ENCODE measurements at regions not wholly inside any gene's neighbourhood (a gene's known extent, or its start where the extent isn't known, plus 50 kb on each side); places are given as distances from the start of the nearest gene placed in this dataset.

DNA sequence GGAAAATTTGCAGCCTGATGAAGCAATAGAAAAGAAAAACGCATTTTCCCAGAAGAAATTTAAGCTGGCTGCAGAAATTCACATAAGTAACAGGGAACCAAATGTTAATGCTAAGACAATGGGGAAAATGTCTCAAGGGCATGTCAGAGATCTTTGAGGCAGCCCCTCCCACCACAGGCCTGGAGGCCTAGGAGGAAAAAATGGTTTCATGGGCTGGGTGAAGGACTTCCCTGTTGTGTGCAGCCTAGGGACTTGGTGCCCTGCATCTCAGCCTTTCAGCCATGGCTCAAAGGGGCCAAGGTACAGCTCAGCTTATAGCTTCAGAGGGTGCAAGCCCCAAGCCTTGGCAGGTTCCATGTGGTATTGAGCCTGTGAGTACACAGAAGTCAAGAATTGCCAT lies 476.1 kb upstream of the DPP6 start:
- TF ChIP-seq, protein P1, sequence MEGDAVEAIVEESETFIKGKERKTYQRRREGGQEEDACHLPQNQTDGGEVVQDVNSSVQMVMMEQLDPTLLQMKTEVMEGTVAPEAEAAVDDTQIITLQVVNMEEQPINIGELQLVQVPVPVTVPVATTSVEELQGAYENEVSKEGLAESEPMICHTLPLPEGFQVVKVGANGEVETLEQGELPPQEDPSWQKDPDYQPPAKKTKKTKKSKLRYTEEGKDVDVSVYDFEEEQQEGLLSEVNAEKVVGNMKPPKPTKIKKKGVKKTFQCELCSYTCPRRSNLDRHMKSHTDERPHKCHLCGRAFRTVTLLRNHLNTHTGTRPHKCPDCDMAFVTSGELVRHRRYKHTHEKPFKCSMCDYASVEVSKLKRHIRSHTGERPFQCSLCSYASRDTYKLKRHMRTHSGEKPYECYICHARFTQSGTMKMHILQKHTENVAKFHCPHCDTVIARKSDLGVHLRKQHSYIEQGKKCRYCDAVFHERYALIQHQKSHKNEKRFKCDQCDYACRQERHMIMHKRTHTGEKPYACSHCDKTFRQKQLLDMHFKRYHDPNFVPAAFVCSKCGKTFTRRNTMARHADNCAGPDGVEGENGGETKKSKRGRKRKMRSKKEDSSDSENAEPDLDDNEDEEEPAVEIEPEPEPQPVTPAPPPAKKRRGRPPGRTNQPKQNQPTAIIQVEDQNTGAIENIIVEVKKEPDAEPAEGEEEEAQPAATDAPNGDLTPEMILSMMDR (conservative IDR thresholded peaks at IDR 0.05 in 1 of 2, IDR thresholded peaks at IDR 0.05 in 1 of 2; ENCODE audit: extremely low read depth in 1 of 2, insufficient read depth in 1 of 2, low read depth in 1 of 2, low read length in 2 of 2) = no peak
- no peak for TF ChIP-seq EZH2 (IDR thresholded peaks at IDR 0.05; ENCODE audit: borderline replicate concordance, low read length)
